Lung (tissue), 11 donors: ENCODE measurements at regions not wholly inside any gene's neighbourhood (a gene's known extent, or its start where the extent isn't known, plus 50 kb on each side); places are given as distances from the start of the nearest gene placed in this dataset.

Experiments used
- ATAC-seq: fragments of 200-7000 bp; cut with Tn5 transposase; one replicate; pipeline ENCODE4 v1.9.1; 2020; ENCODE audit warnings: moderate number of reproducible peaks; ENCODE audit not compliant: insufficient read depth, low FRiP score
- DNase-seq, 3 donors: peaks; one replicate each; pipeline ENCODE4 v3.0.0-alpha.2; 2013 to 2017
- H3K27ac ChIP-seq, 2 donors: one replicate each; pipeline ENCODE4 v1.5.1; 2013; ENCODE audit warnings: mild to moderate bottlenecking in 2 of 2, moderate library complexity in 2 of 2, control low read depth in 1 of 2, inconsistent platforms in 1 of 2, low read depth in 1 of 2, low read length in 1 of 2
- H3K27me3 ChIP-seq, 3 donors: one replicate each; pipeline ENCODE4 v1.5.1; 2013; ENCODE audit warnings: low read length in 2 of 3; ENCODE audit not compliant: control insufficient read depth in 3 of 3, insufficient read depth in 3 of 3
- H3K36me3 ChIP-seq, 4 donors: one replicate each; pipeline ENCODE4 v1.5.1; 2013; ENCODE audit warnings: low read length in 4 of 4, mild to moderate bottlenecking in 1 of 4, moderate library complexity in 1 of 4; ENCODE audit not compliant: control insufficient read depth in 4 of 4, insufficient read depth in 4 of 4
- H3K4me1 ChIP-seq, 5 donors: one replicate each; pipeline ENCODE4 v1.5.1; 2013; ENCODE audit warnings: low read length in 5 of 5, mild to moderate bottlenecking in 2 of 5, moderate library complexity in 1 of 5; ENCODE audit not compliant: control insufficient read depth in 5 of 5, insufficient read depth in 5 of 5
- H3K4me3 ChIP-seq: one replicate; pipeline ENCODE4 v1.5.1; 2013; ENCODE audit warnings: mild to moderate bottlenecking, control low read depth, moderate library complexity
- H3K9ac ChIP-seq, 2 donors: one replicate each; pipeline ENCODE4 v1.5.1; 2013; ENCODE audit warnings: low read length in 2 of 2, control low read depth in 1 of 2; ENCODE audit not compliant: insufficient read depth in 1 of 2
- H3K9me3 ChIP-seq, 4 donors: one replicate each; pipeline ENCODE4 v1.5.1; 2013; ENCODE audit warnings: low read length in 3 of 4, mild to moderate bottlenecking in 1 of 4, moderate library complexity in 1 of 4; ENCODE audit not compliant: control insufficient read depth in 4 of 4, insufficient read depth in 3 of 4
- CTCF ChIP-seq: IDR thresholded peaks from 2 replicates; pipeline ENCODE4 v1.5.1; 2012; ENCODE audit warnings: mild to moderate bottlenecking; ENCODE audit errors: control extremely low read depth, extremely low read depth
- WGBS, 2 donors: extraction: QIAGEN DNeasy Blood & Tissue Kit; methylation state at CpG; one replicate each; pipeline ENCODE4 v1.1.7; 2013; 5-methylcytosine and 5-hydroxymethylcytosine counted together
- donor health status: control.
- donor health status: control.
- donor health status: Bipolar disorder and iron deficiency.
- donor health status: healthy.
- donor health status: DM: yes; HTN: yes; CAD: no.

DNA sequence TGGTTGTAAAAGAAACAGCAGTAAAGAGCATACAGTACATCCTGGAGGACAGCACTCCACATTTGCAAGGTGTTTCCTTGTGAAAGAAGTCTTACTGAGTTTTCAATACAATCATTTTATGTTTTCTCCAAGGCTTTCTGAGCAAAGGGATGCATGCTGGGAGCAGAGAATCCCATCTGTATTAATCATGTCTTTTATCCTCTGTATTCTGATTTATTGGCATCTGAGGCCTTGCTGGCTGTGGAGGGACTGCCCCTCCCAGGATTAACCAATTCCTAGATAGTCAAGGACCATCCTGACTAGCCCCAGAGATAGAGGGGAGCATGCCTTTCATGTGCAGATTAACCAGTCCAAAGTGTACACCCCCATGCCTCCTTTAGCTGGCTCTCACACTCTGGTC lies 476.3 kb downstream of the SIPA1L2 start:
- DNase-seq (no peak), ATAC-seq (no peak)
- H3K27ac ChIP-seq: no peak overlapping the region
- H3K9ac ChIP-seq: no peak overlapping the region
- H3K4me3 ChIP-seq: no peak overlapping the region
- no peaks in the 10 kb centered on the region for H3K27me3 ChIP-seq
- no peak for TF ChIP-seq CTCF
- H3K36me3 ChIP-seq: no peaks in the 10 kb centered on the region
- peaks cover 0 to 16% (median 0%) of the 10 kb centered on the region in 5 donors for H3K4me1 ChIP-seq
- H3K9me3 ChIP-seq: peaks cover 0 to 3% (median 0%) of the 10 kb centered on the region in 4 donors

GRCh38 chr1:232150770-232151548 lies 479.0 kb downstream of the SIPA1L2 start:
- no peaks in the 10 kb centered on the region for H3K9me3 ChIP-seq
- ATAC-seq: no peak
- no peak for DNase-seq
- no peak overlapping the region for H3K9ac ChIP-seq
- no peak overlapping the region for H3K4me3 ChIP-seq
- 75 to 79% methylated on average over 8 of the region's 8 CpGs for WGBS, 2 donors
- TF ChIP-seq CTCF: no peak
- H3K36me3 ChIP-seq: no peaks in the 10 kb centered on the region
- H3K27ac ChIP-seq: no peak overlapping the region
- peaks cover 0 to 16% (median 0%) of the 10 kb centered on the region in 5 donors for H3K4me1 ChIP-seq
- H3K27me3 ChIP-seq: no peaks in the 10 kb centered on the region

- no peak for ATAC-seq
- 64 to 68% methylated on average over 9 of the region's 9 CpGs for whole genome bisulfite sequencing, 2 donors
- Histone ChIP-seq H3K4me1 (peaks cover 0 to 16% (median 0%) of the 10 kb centered on the region in 5 donors), H3K4me3 (no peak overlapping the region), H3K9ac (no peak overlapping the region), H3K27ac (no peak overlapping the region), H3K36me3 (no peaks in the 10 kb centered on the region), H3K27me3 (no peaks in the 10 kb centered on the region), H3K9me3 (no peaks in the 10 kb centered on the region)
- no peak for TF ChIP-seq CTCF
- DNase-seq: peak; percentile 78 to 89 (median 81)
These were observed 480.4 kb downstream of the SIPA1L2 start for GRCh38 chr1:232149287-232150201.
